HG02610 (cell line): ENCODE measurements at regions not wholly inside any gene's neighbourhood (a gene's known extent, or its start where the extent isn't known, plus 50 kb on each side); places are given as distances from the start of the nearest gene placed in this dataset.

Experiments used
- ATAC-seq: cut with Tn5 transposase; IDR thresholded peaks from one replicate; pipeline ENCODE4 v1.9.1; 2021; ENCODE audit warnings: mild to moderate bottlenecking, moderate library complexity; ENCODE audit not compliant: unreplicated experiment

DNA sequence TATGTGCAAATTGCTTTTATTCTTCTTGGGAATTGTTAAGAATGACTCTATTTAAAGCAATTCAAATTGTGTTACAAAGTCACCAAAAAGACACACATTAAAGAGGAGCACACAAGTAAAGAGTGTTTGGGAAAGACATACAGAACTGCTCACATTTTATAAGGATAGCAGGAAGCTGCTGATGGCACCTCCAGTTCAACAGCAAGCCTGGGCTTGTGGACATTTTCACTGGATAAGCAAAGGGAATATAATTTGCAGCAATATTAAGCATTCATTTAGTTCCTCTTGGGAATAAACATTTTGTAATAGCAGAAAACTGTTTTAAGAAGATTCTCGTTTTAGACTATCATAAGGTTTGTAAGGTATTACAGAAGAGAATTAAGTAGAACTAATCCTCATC, 1271.9 kb downstream of the ZPLD1 start:
- no peak for ATAC-seq

DNA sequence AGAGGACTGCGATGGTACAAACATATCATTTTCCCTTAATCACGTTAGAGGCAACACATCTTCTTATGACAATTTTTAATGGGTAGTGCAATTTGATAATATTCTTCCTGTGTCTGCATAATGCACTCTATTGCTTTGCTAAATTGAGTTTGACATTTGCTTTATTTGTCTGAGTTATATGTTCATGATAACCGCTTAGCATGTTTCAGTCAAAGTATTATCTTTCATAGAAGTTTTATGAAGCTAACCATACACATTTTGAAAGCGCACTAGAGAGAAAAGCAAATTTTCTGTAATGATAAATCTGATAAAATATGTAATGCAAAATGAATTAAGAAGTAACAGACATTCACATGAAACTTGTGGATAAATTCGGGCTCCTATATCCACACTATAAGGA, 1276.9 kb downstream of the ZPLD1 start:
- ATAC-seq = no peak

DNA sequence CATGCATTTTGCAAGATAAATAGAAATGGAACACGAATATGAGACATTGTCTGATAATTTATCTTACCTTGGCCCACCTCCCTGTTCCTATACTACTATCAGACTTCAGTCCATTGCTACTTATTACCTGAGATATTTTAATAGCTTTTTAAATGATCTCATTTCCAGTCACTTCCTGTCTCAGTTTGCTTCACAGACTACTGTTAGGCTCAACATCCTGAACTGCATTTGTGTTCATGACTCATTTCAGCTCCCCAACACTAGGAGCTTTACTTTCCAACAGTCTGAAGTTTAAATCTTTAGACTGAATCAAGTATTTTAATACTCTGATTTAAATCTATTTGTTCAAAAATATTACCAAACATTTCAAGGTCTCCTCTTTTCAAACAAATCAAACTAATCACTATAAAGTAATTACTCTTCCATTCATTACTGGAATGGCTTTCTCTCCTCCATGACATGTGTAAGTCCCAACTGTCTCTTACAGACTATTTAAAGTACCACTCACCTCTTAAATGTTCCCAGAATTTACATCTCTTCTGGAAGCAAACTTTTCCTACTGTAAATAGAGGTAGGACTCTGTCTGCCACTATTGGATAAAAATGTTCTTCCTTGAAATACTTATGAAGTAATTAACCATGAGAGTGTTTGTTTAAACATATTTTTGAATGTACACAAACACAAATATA, 1277.6 kb downstream of the ZPLD1 start:
- no peak for ATAC-seq

DNA sequence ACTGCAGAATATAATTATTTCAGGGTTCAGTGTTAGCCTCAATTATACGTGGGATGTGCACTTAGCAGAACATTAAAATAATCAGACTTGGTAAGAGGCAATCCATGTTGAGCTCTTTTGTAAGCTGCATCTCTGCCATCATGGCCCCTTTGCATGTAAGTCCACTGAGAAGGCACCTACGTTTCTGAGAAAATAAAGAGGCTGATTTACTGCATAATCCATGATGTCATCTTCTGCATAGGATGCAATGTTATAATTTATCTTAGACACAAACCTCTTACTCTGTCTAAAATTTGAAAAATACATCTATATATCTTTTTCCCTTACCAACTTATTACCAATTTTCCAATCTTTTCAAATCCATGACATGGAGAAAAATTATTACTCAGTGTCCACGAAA, 1294.7 kb downstream of the ZPLD1 start:
- ATAC-seq = no peak

DNA sequence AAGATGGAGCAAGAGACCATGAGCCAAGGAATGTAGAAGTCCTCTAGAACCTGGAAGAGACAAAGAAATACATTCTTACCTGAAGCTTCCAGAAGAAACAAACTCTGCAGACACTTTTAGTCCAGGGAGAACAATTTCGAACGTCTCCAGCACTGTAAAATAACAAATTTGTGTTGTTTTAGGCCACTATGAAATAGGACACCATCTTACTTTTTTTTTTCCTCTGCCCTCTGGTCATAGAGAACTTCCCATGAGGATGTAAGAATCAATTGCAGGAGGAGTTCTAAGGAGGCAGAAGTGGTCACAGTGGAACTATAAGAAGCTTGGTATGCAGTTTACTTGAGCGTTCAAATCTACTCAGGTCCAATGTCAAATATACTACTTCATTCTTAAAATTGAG, 1295.9 kb downstream of the ZPLD1 start:
- ATAC-seq = no peak

DNA sequence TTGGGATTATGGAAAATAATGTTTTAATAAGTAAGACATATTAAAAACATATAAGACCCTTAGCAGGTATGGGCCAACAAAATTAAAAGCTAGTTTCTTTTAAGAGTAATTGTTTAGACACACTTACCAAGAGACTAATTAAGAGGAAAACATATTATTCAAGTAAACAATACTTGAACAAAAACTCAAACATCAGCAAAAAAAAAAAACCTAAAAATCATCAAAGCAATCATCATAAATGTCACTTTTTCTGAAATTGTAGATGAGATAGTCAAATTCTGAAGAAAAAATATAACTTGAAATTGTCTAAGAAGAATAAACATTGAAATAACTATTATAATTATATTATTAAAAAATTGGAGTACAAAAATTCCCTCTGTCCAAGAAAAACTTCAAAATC, 1318.2 kb downstream of the ZPLD1 start:
- no peak for ATAC-seq

DNA sequence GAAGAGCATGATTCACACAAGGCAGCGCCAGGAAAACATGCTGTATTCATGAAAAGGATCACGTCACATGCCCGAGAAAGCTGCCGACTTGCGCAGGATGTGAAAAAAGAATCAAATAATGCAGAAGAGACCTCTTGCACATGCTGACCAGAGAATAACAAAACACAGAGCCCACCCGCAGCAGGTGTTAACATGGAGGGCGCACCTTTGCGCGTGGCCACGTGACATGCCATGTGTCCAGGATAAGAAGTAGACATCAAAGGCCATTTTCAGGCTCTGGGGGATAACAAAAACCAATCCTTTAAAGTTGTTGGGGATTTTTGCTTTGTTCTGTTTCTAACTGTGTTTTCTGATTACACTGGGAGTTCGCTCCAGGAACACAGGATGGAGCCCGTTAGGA, 1332.8 kb downstream of the ZPLD1 start:
- ATAC-seq = no peak

DNA sequence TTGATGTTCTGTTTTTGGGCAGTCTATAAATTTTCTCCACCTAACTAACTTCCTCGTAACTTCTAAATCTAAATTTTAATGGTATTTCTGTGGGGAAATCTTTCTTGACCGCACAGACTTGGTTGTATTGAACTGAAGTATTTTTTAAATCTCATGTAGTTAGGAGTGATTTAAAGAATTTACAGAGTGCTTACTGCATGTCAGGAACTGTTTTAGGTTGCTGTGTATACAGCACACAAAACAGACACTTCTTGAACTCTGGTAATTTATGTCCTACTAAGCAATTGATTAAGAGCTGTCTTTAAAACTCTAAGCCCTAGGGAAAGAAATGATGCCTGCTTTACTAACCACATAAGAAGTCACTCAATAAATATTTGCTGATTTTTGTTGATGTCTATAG, 1350.2 kb downstream of the ZPLD1 start:
- no peak for ATAC-seq

DNA sequence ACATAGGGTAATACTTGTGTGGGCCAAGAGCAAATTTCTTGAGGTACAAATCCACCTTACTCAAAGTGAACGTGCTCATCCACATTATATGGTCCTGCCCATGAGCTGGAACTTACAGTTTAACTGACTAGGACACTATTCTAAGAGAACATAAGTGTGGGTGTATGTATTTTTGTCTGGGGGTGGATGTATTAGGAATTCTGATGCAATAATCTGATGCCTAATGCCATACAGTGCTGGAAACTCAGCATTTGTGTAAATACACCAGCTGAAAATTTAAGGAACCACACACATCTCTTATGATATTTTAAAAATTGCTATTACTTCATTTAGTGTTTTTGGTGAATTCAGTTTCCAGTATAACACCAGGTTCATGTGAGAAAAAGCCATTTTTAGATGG, 1350.7 kb downstream of the ZPLD1 start:
- no peak for ATAC-seq

DNA sequence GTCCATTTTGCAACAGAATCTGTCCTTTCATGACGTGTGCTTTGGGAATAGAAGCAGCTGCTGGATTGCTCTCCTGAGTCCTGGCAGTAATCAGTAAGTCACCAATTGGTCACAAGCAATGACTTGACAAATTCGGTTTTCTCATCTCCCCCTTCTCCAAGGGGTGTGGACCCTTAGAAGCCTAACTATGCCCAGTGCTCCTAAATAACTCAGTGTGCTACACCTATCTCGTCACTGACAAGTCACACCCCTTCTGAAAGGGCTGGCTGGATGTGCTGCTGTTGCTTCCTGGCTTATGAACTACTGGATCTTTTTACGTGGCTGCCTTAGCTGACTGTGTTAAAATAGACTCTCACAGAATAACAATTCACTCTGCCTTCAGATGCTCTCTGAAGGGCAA, 1351.5 kb downstream of the ZPLD1 start:
- ATAC-seq = no peak

DNA sequence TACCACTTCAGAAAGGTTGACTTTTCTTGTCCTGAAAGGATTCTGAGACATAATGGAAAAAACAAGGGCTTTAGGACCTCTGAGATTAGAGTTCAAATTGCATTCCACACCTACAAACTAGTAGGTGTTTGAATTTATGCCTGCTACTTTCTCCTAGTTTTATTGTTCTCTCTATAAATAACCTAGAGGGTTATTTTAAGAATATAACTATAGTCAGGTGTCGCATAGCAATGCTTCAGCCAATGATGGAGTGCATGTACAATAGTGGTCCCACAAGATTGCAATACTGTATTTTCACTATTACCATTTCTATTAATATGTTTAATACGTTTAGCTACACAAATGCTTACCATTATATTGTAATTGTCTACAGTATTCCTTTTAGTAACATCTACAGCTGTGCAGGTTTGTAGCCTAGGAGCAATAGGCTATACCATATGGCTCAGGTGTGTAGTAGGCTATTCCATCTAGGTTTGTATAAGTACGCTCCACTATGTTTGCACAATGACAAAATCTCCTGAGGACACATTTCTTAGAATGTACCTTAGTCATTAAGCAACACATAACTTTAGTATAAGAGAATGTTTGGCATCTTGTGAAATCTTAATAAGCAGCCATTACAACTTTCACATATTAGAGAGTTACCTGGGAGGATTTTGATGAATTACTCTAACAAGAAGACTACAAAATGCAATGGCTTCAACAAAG, 1352.5 kb downstream of the ZPLD1 start:
- no peak for ATAC-seq

DNA sequence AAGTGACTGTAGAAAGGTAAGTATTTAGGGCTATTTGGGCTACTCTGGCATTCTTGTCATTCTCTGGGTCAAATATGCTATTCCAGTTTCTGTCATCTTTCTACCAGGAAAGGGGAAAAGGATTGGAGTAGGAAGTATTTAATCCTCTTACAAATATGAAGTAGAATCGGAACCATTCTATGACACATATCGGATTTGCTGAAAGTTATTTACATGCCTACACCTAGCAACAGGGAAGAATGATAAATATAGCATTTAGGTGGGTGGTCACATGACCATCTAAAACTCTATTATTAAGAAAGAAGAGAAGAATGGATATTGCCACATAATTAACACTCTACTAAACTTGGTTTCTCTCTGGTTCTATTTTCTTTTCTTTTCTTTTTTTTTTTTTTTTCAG, 1353.1 kb downstream of the ZPLD1 start:
- ATAC-seq = no peak

DNA sequence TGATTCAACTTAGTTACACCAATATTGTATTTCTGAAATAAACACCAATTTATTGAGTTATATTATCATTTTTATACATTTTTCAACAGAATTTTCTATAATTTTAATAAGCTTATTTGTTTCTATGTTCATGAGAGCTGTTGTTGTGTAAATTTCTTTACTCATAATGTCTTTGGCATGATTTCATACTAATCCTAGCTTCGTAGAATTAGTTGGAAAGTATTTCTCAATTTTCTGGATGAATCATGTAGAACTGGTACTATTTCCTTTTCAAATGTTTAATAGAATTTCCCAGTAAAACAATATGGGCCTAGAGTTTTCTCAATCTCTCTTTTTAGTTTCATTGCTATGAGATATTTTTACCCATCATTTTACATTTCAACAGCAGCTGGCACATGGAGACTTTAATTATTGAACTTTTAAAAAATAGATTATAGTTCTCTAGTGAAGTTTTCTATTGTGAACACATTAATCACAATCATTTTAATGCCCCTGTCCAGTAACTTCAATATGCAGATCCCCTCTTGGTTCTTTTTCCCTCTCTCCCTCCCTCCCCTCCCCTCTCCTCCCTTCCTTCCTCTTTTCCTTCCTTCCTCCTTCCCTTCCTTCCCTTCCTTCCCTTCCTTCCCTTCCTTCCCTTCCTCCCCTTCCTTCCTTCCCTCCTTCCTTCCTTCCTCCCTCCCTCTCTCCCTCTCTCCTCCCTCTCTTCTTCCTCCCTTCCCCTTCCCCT, 1357.1 kb downstream of the ZPLD1 start:
- ATAC-seq = no peak

DNA sequence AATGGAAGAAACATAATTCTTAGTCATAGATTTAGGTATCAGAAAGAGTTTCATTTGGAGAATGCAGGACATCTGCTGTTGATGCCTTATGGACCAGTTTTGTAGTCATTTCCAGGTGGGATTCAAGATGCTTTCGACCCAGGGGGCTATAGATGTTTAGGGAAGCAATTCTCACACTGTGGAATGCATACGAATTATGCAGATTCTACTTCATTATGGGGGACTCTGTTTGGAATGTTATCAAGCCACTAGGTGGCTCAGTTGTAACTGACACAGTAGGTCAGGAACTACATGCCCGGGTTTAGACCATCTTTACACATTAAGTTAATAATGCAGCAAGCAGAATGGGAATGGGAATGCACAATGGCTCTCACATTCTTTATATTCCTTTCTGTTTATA, 1359.8 kb downstream of the ZPLD1 start:
- ATAC-seq = no peak

DNA sequence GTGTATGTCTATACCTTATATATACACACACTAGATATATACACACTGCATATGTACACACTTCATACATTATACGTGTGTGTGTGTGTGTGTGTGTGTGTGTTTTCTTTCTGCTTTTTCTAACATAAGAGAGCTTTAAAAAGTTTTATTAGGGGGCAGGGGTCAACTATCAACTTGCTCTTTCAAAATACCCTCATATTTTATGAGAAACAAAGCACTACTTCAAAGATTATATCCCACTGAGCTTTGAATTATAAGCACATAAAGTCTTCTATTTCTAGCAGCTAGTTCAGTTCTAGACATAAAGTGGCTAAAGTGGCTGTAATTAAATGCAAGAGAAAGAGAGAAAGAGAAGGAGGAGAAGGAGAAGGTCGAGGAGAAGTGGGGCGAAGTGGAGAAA, 1361.3 kb downstream of the ZPLD1 start:
- no peak for ATAC-seq

DNA sequence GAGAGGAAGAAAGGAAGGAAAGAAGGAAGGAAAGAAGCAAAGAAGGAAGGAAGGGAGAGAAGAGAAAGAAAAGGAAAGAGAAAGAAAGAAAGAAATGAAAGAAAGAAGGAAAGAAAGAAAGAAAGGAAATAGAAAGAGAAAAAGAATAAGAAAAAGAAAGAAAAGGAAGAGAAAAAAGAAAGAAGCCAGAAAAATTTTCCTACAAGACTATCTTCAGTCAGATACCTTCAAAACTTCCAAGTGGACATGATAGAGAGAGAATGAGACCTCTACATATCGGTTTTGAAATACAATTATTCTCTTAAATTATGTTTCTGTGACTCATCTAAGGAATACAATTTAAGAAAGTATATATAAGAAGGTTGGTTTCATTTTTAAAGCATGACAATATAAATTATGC, 1369.0 kb downstream of the ZPLD1 start:
- ATAC-seq = no peak

DNA sequence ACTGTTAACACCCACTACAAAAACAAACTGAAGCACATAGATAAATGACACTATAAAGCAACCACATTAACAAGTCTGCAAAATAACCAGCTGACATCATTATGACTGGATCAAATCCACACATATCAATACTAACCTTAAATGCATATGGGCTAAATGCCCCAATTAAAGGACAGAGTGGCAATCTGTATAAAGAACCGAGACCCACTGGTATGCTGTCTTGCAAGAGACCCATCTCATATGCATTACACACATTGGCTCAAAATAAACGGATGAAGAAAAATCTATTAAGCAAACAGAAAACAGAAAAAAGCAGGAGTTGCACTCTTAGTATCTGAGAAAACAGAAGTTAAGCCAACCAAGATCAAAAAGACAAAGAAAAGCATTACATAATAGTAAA, 1375.4 kb downstream of the ZPLD1 start:
- ATAC-seq = no peak

DNA sequence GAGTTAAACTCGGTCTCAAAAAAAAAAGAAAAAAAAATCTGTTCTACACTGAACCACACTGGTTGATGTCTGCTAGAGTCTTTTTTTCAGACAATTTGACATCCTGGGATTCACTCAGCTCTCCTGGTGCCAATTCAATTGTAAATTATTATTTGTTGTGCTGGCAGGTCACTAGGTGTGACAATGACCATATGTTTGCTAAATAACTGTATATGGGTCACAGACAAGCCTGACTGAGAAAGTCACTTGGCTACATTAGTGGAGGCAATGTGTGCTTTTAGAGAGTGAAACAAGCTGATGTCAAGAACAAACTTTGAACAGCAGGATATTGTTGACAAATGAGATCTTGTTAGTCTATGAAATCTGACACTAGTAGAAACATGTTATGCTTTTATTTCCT, 1379.1 kb downstream of the ZPLD1 start:
- no peak for ATAC-seq

DNA sequence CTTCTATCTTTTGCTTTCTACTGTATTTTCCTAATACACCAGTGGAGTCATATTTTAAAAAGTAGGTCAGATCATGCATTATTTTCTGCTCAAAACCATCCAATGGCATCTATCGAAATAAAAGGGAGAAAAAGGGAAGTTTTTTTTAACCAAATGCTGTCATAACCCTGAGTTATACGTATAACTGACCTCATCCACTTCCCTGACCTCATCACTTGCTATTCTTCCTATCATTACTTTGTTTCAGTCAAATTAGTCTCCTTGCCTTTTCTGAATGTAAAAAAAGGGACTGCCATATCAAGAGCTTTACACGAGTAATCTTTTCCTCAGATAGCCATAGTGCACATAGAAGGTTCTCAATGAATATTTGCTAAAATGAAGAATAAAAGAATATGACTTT, 1383.6 kb downstream of the ZPLD1 start:
- ATAC-seq = no peak

DNA sequence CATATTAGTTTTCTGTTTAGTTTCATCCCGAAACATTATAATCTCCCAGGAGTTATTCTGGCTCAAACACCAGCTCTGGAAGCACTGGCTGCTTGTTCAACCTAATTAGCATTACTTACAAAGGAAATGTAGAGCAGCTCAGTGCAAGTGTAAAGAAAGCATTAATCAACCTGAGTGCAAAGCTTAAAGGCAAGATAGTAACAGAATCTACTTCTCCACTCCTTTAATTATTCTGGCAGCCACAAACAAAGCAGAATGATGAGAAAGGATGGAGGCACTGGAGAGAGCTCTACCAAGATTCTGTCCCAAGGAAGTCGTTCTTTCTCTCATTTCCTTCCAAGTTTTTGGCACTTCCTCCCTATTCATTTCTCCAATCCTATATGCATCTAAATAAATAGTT, 1384.0 kb downstream of the ZPLD1 start:
- ATAC-seq = no peak

DNA sequence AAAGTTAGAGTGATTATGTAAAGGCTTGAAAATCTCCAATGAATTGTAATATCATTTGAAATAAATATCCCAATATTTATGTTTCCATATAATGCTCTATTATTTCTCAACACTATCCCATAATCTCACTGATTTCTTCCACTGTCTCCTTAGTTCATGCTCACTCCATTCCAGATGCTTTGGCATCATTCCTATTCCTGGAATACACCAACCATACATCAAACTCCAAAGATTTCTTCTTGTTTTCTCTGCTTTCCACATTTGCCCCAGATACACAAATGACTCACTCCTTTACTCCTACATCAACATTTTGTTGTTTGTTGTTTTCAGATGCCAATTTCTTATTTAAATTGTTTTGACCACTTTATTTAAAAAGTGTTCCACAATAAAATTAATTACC, 1390.8 kb downstream of the ZPLD1 start:
- no peak for ATAC-seq

DNA sequence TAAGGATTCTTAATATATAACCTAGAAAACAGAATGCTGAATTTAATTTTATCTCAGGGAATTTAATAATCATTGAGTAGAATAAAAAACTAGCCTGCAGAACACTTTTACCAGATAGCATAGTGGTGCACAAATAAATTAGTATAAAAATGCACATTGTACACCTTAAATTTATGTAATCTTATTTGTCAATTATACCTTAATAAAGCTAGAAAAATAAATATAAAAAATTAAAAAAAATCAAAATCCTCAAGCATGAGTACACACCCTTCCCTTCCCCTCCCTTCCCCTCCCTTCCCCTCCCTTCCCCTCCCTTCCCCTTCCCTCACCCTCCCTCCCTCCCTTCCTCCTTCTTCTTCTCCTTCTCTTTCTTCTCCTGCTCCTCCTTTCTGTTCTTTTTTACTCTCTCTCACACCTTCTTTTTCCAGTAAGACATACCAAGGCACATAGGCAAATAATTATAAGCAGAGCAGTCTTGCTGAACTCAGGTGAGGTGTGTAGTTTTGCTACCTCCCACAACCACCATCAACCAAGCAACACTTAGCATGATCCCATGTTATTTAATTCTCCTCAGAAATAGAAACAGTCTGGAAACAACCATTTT, 1395.0 kb downstream of the ZPLD1 start:
- ATAC-seq = no peak
